GM21717 (cell line): ENCODE measurements at regions not wholly inside any gene's neighbourhood (a gene's known extent, or its start where the extent isn't known, plus 50 kb on each side); places are given as distances from the start of the nearest gene placed in this dataset.

ENCODE experiments used
- ATAC-seq: cut with Tn5 transposase; IDR thresholded peaks from one replicate; pipeline ENCODE4 v1.9.1; 2021; ENCODE audit warnings: mild to moderate bottlenecking, moderate library complexity; ENCODE audit not compliant: unreplicated experiment

DNA sequence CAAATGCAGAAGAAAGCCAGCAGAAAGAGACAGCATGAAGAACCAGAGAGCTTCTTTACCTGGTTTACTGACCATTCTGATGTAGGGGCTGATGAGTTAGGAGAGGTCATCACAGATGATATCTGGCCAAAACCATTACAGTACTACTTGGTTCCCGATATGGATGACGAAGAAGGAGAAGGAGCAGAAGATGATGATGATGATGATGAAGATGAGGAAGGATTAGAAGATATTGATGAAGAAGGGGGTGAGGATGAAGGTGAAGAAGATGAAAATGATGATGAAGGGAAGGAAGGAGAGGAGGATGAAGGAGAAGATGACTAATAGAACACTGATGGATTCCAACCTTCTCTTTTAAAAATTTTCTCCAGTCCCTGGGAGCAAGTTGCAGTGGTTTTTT is 178.2 kb upstream of the CRY1 start:
- no peak for ATAC-seq

DNA sequence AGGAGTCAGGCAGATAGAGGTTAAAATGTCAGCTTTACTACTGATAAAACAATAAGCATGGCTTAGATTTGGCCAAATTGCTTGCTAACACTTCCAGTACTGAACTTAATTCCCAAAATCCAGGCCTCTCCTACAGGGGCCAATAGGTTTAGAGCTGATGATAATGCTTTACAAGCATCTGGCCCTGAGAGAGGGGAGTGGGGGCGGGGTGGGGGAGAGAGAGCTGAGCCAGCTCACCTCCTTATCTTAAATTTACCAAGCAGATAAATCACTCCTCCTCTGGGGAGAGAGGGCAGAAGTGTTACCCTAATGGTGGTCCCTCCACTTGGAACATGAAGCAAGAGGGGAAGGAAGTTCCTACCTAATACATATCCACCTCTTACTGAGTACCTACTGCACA is 182.2 kb upstream of the CRY1 start:
- no peak for ATAC-seq

DNA sequence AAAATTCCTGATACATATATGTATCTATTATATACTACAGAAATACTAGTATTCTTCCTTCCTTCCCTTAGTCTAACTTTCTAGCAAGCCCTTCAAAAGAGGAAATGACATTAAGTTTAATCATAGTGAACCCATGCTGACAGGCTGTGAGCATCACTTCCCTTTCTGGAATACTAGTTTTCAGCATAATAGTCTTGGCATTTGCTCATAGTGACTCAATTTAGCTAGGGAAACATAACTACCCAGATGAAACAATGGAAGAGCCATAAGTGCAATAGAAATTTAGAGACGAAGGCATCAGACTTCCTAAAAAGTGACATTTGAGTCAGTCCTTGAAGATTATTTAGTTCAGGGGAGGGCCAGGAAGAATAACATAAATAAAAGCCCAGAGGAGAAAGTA is 184.5 kb upstream of the CRY1 start:
- no peak for ATAC-seq

DNA sequence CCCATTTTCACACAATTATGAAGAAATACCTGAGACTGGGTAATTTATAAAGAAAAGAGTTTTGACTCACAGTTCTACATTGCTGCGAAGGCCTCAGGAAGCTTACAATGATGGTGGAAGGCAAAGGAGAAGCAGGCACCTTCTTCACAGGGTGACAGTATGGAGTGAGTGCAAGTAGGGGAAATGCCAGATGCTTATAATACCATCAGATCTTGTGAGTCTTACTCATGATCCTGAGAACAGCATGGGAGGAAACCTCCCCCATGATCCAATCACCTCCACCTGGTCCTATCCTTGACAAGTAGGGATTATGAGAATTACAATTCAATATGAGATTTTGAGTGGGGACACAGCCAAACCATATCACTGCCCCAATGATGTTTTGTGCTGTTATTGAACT is 189.3 kb upstream of the CRY1 start:
- no peak for ATAC-seq

DNA sequence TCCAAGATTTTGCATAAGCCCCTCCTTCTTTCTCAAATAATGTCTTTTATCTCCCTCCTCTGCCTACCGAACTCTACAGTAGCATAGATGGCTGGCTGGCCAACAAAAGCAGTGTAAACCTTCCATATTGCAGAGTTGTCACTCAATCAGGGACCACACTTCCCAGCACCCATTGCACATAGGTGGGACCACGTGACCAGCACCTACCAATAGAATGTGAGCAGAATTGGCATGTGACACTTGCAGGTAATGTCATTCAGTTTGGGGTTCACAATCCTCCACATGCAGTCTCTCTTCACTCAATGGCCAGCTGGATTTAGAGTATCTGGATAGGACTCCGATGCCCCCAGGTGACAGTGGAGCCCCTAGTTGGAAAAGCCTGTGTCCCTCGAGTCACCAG is 190.3 kb upstream of the CRY1 start:
- no peak for ATAC-seq

DNA sequence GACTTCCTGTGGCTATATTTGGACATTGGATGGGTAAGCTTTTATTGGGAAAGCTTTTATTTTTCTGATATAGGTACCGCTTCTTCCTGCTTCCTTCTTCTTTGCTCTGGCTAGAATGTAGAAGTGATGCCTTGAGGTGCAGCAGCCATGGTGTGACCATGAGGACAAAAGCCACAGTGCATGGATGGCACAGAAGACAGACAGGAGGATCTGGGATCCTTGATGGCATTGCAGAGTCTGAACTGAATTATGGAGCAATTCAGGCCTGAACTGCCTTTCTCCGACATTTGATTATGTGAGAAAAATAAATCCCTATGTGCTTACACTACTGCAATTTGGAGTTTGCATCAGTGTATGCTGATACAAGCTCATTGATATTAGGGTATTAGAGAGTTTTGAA is 191.3 kb upstream of the CRY1 start:
- no peak for ATAC-seq

DNA sequence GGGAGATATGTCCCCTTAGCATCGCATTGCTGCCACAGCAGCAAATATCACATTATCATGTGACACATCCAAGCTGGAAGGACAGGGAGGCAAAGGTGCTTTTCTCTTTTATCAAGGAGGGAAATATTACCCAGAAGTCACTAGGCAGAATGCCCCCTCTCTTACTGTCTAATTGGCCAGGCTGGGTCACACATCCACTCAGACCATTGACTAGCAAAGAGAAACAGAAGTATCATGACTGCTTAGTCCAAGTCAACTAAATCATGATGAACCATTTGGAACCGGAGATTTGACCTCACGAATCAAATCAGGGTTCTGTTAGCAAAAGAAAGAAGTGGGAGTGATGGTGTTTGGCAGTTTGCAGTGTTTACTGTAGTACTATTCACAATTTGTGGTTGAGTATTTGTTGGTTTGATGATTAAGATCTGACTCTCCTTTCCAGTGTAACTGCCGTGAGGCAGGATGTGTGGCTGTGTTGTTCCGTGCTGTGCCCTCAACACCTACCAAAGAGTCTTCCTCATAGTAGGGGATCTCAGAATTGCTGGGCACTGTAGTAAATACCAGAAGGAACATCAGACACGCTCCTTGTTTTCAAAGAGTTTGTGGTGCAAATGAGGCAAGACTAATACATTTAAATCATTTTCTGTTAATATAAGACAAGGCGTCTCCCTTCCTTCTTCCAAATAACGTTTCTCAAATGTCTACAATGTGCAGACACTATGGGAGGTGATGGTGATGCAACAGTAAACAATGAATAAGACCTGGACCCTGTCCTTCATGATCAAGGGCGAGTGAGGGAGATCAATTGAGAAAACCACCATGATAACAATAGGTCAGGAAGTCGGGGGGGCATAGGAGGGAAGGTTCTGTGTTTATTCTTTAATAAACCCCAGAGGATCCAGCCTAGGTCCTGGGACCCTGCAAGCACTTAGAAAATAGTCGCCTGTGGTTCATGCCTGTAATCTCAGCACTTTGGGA is 194.4 kb upstream of the CRY1 start:
- no peak for ATAC-seq

DNA sequence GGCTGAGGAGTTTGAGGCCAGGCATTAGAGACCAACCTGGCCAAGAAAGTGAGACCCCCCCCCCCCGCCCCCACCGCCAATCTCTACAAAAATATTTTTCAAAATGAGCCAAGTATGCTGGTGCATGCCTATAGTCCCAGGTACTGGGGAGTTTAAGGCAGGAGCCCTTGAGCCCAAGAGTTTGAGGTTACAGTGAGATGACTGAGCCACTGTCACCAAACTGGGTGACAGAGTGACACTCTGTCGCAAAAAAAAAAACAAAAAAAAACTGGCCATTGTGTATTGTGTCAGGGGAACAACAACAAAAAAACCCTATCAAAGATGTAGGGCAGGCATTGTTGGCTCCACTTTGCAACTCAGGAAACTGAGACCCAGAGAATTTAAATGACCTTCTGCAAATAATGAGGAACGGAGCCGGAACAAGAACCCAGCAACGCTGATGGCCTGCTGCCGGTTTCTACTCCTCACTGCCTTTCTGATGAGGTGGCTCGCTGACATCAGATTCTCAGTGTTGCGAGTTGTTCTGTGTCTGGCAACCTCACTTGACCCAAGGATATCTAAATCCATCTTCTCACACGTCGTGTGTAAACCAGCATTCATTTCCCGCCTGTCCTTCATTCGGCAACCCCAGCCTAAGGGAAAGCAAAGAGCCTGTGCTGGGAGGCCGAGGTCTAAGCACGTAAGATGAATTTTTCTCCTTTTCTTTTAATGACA is 195.2 kb upstream of the CRY1 start:
- ATAC-seq = no peak

DNA sequence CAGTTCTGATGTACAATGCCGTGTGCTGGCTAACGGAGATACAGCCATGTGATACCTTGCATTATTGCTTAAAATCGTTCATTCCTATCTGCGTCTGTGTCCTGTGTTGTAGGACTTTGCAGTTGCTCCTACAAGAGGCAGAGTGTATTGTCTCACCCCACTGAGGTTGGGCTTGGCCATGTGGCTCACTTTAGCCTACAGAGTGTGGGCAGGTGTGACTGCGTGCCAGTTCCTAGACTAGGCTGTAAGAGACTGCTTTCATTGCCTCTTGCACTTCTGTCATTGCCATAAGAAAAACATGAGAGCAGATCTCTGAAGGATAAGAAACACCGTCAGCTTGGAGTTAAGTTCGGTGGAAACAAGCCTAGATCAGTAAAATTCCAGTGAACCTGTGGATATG is 197.7 kb upstream of the CRY1 start:
- no peak for ATAC-seq

DNA sequence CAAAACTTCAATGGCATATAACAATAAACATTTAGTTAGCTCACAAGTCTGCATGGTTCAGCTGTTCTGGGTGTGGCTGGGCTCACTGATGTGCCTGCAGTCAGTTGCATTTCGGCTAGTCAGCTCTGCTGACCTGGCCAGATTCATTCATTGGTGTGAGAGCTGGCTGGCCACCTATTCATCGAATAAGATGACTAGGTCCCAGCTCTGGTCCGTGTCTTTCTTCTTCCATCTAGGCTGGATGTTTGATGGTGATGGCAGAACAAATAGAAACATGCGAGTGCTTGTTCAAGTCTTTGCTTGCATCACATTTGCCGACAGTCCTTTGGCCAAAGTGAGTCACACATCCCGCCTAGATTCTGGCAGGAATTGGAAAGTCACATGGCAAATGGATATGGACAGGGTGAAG is 203.3 kb upstream of the CRY1 start:
- no peak for ATAC-seq

DNA sequence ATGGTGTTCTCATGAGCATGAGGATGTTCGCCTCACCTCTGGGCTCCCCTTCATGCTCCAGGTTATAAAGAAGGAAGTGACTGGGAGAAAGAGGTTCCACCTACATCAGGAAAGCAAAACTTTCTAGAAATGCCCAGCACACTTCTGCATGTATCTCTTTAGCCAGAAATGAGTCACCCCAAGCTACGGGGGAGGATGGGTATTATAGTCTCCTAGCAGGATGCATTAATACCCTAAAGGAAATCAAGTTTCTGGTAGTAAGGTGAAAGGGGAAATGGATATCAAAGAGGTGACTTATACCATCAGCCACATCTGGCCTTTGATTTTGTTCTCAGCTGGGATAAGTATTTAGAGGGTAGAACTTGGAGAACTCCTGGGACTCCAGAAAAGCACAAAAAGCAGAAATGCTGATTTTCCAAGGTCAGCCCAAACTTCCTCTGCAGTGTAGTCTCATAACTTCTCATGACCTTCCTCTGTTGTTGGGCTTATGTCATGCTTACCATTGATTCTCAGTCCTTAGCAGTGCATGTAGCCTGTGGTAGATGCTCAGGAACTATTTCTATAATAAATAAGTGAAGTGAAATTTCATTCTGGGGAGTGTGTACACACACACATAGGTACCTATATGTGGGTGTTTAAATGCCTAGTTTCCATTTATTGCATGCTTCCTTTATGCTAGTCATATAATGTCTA is 209.4 kb upstream of the CRY1 start:
- ATAC-seq = no peak

DNA sequence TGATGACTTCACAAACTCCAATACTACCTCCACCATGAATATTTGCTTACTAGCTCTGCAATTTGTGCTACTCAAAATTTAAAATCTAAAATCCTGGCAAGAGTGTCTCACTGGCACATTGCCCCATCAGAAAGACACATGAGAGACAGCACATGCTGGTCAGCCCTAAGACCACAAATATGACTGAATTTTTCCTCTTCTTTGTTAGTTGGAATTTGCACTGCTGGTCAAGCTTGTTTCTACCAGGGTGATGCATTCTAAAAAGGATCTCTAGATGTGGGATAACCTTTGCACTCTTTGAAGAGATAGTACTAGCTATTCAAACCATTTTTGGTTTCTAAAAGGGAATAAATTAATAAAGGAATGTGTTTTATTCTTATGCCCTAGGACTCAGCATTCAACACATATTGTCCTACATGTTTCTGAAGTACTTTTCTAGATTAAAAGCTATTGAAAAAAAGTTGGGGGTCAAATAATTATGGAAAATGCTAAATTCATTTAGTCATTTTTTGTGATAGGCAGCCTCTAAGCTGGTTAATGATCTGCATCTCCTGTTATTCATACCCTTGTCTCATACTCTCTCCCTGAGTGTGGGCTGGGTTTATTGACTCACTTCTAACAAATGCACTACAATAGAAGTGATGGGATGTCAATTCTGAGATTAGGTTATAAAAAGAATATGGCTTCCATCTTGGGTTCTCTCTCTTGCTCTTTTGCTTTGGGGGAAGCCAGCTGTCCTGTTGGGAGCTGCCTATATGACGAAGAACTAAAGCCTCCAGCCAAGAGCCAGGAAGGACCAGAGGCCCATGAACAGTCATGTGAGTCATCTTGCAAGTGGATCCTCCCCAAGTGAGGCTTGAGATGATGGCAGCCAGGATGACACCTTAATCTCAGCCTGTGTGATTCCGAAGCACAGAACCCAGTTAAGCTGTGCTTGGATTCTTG is 211.5 kb upstream of the CRY1 start:
- ATAC-seq = no peak

DNA sequence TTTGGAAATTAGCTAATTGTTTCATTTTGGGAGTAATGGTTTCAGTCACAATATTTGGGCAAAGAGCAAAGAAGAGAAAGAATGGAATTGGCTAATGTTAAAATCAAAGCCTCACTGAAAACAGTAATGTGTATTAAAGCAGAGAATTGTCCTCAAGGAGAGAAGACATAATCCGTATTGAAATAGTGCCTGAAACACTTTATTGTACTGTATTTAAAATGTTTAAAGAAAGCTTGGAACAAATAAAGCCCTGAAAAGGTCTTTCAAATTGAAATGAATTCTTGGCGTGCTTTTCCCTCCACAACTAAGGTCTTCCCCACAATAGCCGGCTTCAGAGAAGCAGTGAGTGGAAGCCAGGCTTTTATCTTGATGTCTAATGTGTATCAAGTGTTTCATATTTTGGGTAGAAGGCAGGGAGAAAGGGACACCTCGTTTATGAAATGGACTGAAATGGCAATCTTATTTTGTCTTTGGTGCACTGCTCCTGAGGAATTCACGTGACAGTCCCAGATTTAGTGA is 212.9 kb upstream of the CRY1 start:
- ATAC-seq = no peak

DNA sequence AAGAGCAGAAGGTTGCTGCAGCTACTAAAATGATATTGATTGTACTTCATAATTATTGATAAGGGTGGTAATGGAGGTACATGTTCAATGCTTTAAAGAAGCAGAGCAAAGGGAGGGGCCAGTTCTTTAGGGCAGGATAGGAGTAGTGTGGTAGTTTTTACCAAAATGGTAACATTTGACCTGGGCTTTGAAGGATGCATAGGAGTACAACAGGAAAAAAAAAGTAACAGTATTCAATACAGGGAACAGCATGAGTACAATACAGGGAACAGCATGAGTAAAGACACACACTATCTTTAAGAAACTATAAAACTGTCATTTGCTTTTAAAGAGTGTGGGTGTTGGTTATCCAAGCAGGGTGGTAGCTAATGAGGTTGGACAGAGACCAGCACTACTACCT is 215.0 kb upstream of the CRY1 start:
- ATAC-seq = no peak

DNA sequence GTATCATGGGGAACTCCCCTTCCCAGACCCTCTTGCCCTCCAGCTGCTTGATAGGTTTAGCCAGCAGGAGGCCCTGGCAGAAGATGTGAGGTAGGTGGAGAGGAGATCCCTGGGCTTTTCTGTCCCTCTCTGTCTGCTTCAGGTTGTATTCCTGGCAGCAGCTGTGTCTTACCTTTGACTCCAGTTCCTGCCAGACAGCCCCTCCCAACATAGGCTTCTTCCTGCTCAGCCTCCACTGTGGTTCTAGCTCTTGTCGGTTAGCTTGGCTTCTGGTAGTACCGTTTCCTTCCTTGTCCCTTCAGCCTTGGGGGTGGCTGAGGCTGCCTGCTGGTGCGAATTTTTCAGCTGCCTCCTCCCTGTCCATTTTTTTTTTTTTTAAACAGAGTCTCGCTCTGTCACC is 215.7 kb upstream of the CRY1 start:
- no peak for ATAC-seq

DNA sequence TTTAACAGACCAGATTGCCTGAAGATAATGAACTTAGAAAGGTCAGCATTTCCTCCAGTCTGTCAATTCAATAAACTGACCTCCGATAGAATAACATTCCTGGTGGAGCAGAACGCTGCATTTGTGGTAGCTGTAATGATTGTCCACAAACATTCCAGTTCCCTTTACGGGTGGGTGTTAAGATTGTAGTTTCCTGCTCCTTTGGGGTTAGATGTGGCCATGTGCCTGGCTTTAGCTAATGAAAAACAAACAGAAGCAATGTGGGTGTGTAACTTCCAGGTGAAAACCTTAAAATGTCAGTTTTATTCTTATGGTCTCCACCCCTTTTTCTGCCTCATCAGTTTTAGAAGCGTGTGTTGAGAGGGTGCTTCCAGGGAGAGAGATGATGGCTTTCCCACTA is 217.3 kb upstream of the CRY1 start:
- no peak for ATAC-seq

DNA sequence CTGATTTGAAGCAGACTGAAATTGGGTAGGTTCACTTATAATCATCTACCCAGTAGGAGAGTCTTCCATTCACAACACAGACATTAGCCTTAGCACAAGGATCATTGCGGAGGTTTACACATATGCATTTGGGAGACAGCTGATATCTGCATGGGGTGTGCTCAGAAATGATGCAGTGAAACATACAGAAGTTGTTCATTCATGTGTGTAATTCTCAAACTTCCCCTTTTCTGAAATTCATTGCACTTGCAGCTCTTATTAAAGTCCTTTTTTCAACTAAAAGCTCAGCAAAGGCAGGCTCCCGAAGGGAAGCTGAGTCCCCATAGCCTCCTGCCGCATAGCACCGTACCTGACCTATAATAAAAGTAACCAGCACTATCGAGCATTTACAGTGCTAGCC is 218.3 kb upstream of the CRY1 start:
- ATAC-seq = no peak

DNA sequence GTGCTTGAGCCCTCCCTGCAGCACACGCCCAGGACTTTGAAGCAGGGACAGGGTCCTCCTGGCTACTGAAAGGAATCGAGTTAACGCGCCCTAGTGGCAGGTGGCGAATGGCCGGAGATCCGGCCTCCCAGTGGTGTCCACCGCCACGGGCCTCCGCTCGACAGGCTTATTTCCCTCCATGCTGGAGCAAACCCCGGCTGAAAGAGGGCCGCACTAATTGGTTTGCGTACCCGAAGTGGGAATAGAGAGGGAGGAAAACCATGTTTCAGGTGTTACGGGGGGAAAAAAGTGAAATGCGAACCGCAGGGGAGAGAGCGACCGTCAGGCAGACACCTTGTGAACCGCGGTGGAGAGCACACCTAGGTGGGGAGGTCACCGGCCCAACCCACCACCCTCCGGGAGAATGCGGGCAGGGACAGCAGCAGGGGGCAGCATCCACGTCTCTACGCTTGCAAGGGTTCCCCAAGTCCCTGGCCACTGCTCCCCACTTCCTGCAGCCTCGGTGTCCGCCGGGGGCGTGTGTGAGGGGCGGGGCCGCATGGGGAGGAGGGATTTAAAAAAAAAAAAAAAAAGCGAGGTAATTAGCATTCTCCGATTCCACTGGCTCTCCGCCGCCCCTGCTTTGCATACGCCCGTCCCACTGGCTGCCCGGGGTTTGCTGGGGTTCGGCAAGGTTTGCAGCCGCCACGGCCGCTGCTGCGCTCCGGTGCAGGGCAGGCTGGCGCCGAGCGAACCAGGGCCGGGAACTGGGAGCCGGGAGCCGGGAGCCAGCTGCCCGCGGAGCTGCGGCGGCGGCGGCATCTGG is 224.6 kb upstream of the CRY1 start:
- ATAC-seq = no peak

DNA sequence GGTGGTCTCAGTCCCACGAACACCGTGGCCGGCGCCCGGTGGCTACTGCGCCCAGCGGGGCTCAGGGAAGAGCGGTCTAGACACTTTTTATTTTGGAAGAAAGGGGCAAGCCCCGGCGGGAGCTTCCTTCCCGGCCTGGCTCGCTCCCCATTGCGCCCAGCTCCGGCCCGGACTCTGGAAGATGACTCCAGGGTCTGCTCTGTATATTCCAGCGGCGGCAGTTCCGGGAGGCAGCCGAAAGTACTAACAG is 225.1 kb upstream of the CRY1 start:
- no peak for ATAC-seq
